HG02610 (cell line): ENCODE measurements at regions not wholly inside any gene's neighbourhood (a gene's known extent, or its start where the extent isn't known, plus 50 kb on each side); places are given as distances from the start of the nearest gene placed in this dataset.
"Not testable (repeated sequence)": the region's sequence is repeated elsewhere in the genome, so short reads cannot be mapped to it uniquely, and the experiment has no call there.

Source experiments
- ATAC-seq: cut with Tn5 transposase; IDR thresholded peaks from one replicate; pipeline ENCODE4 v1.9.1; 2021; ENCODE audit warnings: mild to moderate bottlenecking, moderate library complexity; ENCODE audit not compliant: unreplicated experiment

DNA sequence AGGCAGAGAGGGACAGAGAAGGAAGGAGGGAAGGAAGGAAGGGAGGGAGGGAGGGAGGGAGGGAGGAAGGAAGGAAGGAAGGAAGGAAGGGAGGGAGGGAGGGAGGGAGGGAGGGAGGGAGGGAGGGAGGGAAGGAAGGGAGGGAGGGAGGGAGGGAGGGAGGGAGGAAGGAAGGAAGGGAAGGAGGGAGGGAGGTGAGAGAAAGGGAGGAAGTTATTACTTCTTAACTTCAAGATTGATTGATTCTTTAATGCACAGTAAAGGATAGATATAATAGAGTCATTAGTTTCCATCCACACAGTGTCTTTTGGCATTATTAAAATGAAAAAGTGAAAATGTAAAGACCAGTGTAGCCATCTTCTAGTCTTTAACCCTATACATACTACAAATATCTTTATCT is 682.9 kb downstream of the ZEB2 start:
- ATAC-seq: not testable (repeated sequence)

DNA sequence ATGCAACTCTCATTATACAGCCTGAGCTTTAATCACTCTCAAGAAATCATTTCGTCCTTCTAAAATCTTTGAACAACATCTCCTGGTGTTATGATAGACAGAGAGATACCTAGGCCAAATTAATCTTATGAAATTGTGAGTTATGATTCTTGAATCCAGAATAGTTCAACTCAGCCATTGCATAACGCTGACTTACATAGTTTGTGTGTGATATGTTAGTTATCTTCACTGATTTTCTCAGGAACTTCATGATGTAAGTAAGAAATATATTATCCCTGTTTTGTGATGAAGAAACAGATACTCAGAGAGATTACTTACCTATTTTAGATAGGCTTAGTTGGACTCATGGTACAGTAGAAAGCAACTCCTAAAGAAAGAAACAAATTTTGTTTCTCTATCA is 684.4 kb downstream of the ZEB2 start:
- no peak for ATAC-seq

DNA sequence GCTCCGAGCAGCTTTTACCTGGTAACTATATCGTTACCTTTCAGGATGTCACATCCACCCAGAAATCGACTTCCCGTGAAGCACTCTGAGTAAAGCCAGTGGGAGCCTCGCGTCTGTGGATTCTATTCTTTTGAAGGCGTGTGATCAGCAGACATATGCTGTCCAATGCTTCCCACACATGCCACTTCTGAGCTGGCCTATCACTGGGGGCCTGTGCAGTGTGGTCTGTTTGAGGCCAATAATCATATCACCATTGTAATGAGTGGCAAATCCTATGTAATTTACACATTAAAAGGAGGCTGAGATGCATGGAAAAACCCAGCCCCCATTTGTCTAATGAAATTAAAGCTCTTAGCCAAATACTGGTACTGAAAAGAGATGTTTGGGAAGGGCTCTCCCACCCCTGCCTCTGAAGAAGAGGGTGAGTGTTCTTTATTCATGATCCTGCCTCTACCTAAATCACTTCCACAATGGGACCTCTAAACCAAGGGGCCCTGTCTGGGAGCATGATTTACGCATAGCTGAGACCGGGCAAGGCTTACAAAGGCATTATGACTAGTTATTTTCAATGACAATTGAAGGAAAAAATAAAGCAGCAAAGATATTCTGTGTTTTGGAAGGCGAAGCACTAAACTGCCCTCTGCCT is 686.8 kb downstream of the ZEB2 start:
- no peak for ATAC-seq

DNA sequence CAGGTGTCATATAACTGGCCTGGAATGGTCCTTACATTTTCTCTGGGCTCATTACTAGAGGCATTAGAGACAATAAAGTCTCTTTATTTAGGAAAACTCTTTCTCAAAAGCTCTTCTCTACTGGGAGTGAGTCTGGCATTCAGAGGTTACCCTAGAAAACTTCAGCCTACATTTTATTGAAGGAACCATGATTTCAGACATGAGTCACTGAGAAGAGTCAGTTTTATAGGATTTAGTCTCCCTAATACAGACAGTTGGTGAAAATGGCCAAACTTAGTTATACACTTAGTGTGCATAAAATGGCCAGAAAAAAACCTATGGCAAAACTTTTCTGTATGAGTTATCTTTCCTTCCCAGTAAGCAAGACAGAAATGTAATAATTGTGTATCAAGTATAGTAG is 689.4 kb downstream of the ZEB2 start:
- ATAC-seq: no peak

DNA sequence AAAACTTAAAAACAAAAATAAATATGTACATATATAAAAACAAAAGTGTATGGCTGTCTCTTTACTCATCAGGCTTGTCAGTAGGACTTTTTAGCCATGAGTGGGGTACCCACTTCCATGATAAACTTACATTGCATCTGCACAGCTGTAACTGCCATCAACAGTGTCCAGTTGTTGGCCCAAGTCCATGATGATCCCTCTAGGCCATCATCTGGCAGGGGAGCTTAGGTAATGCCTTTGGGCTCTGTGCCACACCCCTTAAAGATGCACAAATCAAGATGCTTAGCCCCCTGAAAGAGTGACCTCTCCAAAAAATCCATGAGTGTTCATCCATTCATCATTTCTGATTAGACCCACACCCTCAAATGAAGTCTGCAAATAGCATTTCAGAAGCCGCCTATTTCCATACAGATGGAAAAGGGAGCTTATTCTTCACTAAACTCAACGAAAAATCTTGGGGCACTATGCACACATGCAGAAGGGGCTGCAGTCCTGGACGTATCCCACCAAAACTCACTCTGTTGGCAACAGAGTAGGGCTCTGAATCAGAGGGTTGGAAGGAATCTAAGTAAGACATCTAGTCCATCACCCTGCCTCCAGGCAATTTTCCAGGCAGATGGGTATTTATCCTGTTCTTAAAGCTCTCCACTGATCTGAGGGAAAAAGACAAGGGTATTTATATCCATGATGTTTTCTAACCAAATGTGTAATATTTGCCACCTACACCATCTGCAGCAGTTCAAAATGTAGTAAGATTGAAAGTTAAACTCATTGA is 691.0 kb downstream of the ZEB2 start:
- no peak for ATAC-seq

DNA sequence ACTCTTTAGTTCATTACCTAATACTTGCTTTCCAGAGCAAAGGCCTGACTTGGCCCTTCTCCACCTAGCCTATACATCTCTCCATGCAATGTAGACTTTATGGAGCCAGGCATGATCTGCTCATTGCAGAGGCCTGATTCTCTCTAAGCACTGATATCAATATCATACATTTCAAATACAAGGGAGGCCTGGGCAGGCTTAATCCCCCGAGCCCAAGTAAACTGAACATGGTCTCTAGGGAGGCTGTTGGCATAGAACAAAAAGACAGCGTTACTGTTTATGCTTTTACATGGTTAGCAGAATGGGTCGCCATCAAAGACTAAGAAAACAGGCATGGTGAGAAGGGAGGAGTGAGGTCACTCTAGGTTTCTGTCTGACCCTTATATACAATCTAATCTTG is 695.1 kb downstream of the ZEB2 start:
- ATAC-seq: no peak

DNA sequence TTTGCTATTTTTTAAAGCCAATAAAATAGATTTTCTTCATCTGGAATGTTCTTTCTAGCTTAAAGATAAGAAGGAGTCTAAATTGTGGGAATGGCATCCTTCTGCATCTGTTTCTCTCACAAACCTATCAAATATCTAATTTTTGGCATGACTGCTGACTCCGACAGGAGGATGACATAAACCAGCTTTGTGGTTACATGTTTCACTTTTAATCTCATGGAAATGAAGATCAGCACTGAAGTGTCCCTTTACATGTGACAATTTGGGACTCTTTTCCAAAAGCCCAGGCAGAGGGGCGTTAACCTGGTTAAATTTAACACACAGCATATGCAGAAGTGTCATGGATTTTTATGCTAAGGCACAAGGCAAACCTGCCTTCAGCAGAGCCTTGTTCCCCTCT is 694.7 kb downstream of the ARHGAP15 start:
- ATAC-seq: no peak

DNA sequence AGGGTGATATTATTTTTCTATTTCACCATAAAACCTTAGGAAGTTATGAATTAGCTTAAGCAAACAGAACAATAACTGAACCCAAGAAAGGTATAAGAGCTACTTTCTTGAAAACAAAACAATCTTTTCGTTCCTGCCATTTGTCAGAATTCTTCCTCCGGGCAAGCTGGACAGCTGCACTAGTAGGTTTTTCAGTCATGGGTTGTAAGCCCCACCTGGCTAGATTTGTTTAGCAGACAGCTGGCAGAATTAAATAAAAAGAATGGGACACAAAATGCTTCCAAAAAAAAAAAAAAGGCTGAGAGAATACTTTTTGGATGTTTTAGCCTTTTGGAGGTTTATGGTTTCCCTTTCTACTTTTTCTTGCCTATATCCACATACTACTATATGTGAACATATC is 694.1 kb downstream of the ARHGAP15 start:
- ATAC-seq: no peak

DNA sequence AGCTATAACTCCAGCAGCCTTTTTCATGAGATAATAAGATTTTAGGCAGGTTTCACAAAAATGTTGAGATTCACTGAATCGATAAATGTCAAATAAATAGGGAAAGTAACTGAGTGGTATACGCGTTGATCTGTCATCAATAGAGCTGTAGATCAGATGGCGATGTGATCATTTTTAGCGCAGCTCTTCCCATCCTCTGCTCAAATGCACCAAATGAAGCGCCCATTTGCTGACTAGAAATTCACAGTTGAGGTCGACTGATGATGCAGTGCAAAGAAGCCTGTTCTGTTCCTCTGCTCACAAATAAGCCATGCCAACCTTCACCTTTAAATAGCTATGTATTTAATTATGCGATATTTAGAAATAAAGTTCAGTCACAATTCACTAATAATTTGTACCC is 693.5 kb downstream of the ARHGAP15 start:
- no peak for ATAC-seq

DNA sequence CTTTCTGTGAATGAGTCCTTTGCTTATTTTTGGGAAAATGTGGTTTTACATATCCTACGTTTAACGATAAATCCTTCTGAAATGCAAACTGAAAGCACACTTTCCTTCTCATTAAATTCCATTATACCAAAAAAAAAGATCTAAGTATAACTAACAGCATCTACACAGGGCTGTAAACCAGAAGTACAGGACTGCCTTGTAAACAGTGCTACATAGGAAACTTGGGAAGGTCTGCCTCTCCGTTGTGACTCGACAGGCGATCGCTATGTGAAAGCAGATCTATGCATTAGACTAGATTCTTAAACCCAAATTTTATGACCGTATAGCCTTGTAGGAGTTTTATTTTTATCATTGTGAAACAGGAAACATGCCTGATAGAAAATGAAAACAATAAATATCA is 690.5 kb downstream of the ARHGAP15 start:
- ATAC-seq: no peak

DNA sequence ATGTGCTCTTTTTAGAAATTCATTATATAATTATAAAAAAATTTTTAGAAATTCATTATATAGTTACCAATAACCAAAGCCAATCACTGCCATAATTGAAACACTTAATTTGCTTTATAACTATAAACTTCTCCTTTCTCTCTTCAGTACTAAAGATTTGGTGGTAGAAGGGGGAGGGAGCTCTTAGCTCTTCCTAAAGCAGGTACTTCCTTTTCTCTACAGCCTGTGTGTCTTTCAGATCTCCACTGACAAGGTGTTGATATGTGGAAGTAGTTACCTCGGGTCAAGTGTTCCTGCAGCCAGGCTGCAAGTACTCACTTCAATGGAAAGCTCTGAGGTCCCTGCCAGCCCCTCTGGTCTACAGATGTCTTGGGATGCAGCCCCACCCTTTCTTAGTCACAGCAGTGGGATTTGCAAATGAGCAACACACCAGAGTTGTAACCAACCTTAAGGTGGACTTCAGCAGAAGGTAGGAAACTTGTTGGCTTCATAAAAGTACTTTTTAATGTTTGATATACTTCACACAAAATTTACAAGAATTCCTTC is 690.0 kb downstream of the ARHGAP15 start:
- no peak for ATAC-seq
